Gastrocnemius medialis (tissue), 4 donors: ENCODE measurements at regions not wholly inside any gene's neighbourhood (a gene's known extent, or its start where the extent isn't known, plus 50 kb on each side); places are given as distances from the start of the nearest gene placed in this dataset.
"Not testable (repeated sequence)": the region's sequence is repeated elsewhere in the genome, so short reads cannot be mapped to it uniquely, and the experiment has no call there.

Experiments used
- CTCF ChIP-seq, 5 experiments: fragments of 450-650 bp in 3 of 5; fragments of 200-600 bp in 2 of 5; sonication (generic) in 2 of 5; IDR thresholded peaks in 4 of 5; conservative IDR thresholded peaks in 1 of 5; 1 replicate in 4 of 5; 2 replicates in 1 of 5; pipeline ENCODE4 v1.5.1; 2016 to 2019; ENCODE audit warnings: antibody characterized with exemption in 5 of 5, mild to moderate bottlenecking in 3 of 5, moderate library complexity in 3 of 5
- POLR2A ChIP-seq, 2 donors: fragments of 450-650 bp; IDR thresholded peaks; one replicate each; pipeline ENCODE4 v1.6.1; 2017; ENCODE audit warnings: antibody characterized with exemption in 2 of 2, mild to moderate bottlenecking in 2 of 2, moderate library complexity in 2 of 2

DNA sequence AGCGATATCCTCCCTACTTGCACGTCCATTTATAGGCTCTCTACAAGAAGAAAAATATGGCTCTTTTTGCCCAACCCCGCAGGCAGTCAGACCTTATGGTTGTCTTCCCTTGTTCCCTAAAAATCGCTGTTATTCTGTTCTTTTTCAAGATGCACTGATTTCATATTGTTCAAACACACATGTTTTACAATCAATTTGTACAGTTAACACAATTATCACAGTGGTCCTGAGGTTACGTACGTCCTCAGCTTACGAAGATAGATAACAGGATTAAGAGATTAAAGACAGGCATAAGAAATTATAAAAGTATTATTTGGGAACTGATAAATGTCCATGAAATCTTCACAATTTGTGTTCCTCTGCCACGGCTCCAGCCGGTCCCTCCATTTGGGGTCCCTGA lies 468.9 kb upstream of the PIK3R1 start:
- not testable (repeated sequence) for TF ChIP-seq CTCF (IDR thresholded peaks at IDR 0.05 in 4 of 5, conservative IDR thresholded peaks at IDR 0.05 in 1 of 5); POLR2A (IDR thresholded peaks at IDR 0.05)
